ENCODE measurements at regions not wholly inside any gene's neighbourhood (a gene's known extent, or its start where the extent isn't known, plus 50 kb on each side); places are given as distances from the start of the nearest gene placed in this dataset.

DNA sequence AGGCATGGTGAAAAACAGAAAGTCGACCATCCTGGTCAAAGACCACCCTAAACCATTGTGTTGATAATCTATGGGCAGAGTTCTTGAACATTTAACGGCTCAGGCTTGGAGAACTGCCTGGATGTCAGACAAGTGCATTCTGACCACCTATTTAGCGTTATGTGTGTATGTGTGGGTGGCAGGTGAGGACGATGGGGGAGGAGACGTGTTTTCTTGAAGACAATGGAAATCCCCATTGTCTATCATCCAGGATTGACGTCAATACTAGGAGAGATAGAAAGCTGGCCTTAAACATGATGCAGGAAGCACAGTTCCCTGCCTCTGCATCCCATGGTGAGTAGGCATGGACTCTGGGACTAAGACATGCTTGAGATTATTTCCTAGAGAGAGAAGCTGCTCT, 157.4 kb upstream of the MAF start:
- H3K4me1 ChIP-seq (ENCODE audit: control insufficient read depth, insufficient read depth, low read length): no peaks in the 10 kb centered on the region
- TF ChIP-seq TCF7L2 (IDR thresholded peaks at IDR 0.05; ENCODE audit: low read depth, low read length): no peak
- TF ChIP-seq, protein P1, sequence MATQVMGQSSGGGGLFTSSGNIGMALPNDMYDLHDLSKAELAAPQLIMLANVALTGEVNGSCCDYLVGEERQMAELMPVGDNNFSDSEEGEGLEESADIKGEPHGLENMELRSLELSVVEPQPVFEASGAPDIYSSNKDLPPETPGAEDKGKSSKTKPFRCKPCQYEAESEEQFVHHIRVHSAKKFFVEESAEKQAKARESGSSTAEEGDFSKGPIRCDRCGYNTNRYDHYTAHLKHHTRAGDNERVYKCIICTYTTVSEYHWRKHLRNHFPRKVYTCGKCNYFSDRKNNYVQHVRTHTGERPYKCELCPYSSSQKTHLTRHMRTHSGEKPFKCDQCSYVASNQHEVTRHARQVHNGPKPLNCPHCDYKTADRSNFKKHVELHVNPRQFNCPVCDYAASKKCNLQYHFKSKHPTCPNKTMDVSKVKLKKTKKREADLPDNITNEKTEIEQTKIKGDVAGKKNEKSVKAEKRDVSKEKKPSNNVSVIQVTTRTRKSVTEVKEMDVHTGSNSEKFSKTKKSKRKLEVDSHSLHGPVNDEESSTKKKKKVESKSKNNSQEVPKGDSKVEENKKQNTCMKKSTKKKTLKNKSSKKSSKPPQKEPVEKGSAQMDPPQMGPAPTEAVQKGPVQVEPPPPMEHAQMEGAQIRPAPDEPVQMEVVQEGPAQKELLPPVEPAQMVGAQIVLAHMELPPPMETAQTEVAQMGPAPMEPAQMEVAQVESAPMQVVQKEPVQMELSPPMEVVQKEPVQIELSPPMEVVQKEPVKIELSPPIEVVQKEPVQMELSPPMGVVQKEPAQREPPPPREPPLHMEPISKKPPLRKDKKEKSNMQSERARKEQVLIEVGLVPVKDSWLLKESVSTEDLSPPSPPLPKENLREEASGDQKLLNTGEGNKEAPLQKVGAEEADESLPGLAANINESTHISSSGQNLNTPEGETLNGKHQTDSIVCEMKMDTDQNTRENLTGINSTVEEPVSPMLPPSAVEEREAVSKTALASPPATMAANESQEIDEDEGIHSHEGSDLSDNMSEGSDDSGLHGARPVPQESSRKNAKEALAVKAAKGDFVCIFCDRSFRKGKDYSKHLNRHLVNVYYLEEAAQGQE (IDR thresholded peaks at IDR 0.05; ENCODE audit: insufficient read depth in 1 of 2, low read depth in 2 of 2, low read length in 1 of 2): no peak
- no peak for TF ChIP-seq SIN3A (IDR thresholded peaks at IDR 0.05; ENCODE audit: borderline replicate concordance, insufficient read depth, low read depth, low read length)
- TF ChIP-seq, protein P2, sequence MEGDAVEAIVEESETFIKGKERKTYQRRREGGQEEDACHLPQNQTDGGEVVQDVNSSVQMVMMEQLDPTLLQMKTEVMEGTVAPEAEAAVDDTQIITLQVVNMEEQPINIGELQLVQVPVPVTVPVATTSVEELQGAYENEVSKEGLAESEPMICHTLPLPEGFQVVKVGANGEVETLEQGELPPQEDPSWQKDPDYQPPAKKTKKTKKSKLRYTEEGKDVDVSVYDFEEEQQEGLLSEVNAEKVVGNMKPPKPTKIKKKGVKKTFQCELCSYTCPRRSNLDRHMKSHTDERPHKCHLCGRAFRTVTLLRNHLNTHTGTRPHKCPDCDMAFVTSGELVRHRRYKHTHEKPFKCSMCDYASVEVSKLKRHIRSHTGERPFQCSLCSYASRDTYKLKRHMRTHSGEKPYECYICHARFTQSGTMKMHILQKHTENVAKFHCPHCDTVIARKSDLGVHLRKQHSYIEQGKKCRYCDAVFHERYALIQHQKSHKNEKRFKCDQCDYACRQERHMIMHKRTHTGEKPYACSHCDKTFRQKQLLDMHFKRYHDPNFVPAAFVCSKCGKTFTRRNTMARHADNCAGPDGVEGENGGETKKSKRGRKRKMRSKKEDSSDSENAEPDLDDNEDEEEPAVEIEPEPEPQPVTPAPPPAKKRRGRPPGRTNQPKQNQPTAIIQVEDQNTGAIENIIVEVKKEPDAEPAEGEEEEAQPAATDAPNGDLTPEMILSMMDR (IDR thresholded peaks at IDR 0.05): no peak
- no peak for TF ChIP-seq POLR2AphosphoS5 (IDR thresholded peaks at IDR 0.05; ENCODE audit: low read depth, low read length)
- H3K27me3 ChIP-seq (ENCODE audit: control insufficient read depth, insufficient read depth, low read length): no peaks in the 10 kb centered on the region
- POLR2A ChIA-PET: no interaction called here
- ATAC-seq: no peak
- no TSS peak for BruUV-seq (replicated peaks)
- DNase-seq (ENCODE audit: low read depth, low spot score): no peak
- no peaks in the 10 kb centered on the region for H3K9me3 ChIP-seq (ENCODE audit: control insufficient read depth, insufficient read depth, low read depth, low read length)
- H3K27ac ChIP-seq (ENCODE audit: low read length): no peak overlapping the region
- H3K36me3 ChIP-seq (ENCODE audit: control insufficient read depth, insufficient read depth, low read length): no peaks in the 10 kb centered on the region
- H3K4me3 ChIP-seq (ENCODE audit: low read depth in 2 of 2, low read length in 2 of 2): no peak overlapping the region
- intact Hi-C loops (cut with micrococcal nuclease; ENCODE audit: unreplicated experiment) (no loop called here), in situ Hi-C loops (cut with HindIII; ENCODE audit: low pct_unique_long_range_greater_than_20kb, low sequenced_read_pairs) (no loop called here)
- CTCF ChIA-PET: no interaction called here

DNA sequence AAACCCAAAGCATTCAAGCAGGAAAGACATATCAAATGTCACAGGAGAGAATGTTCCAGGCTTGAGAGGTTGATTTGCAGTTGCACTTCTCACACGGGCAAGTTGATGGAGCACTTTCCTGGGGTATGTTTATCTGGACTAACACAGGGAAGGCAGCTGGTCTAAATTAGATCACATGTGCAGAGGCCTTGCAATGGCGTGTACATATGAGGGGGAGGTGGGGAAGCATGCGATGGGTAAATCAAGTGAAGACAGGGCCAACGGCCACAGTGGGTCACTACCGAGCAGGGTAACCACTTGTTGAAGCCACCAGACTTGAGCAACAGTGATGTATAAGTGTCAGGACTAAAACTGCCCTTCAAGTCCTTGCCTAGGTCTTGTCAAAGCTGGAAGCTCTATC, 156.6 kb upstream of the MAF start:
- H3K36me3 ChIP-seq (ENCODE audit: control insufficient read depth, insufficient read depth, low read length): no peaks in the 10 kb centered on the region
- H3K27ac ChIP-seq (ENCODE audit: low read length): no peak overlapping the region
- TF ChIP-seq SIN3A (IDR thresholded peaks at IDR 0.05; ENCODE audit: borderline replicate concordance, insufficient read depth, low read depth, low read length) (no peak), TCF7L2 (IDR thresholded peaks at IDR 0.05; ENCODE audit: low read depth, low read length) (no peak), POLR2AphosphoS5 (IDR thresholded peaks at IDR 0.05; ENCODE audit: low read depth, low read length) (no peak)
- TF ChIP-seq, protein P2 (IDR thresholded peaks at IDR 0.05): no peak
- TF ChIP-seq, protein P1 (IDR thresholded peaks at IDR 0.05; ENCODE audit: insufficient read depth in 1 of 2, low read depth in 2 of 2, low read length in 1 of 2): no peak
- ChIA-PET POLR2A (no interaction called here), CTCF (no interaction called here)
- no peak for ATAC-seq
- H3K4me1 ChIP-seq (ENCODE audit: control insufficient read depth, insufficient read depth, low read length): no peaks in the 10 kb centered on the region
- DNase-seq (ENCODE audit: low read depth, low spot score): no peak
- no peaks in the 10 kb centered on the region for H3K27me3 ChIP-seq (ENCODE audit: control insufficient read depth, insufficient read depth, low read length)
- H3K4me3 ChIP-seq (ENCODE audit: low read depth in 2 of 2, low read length in 2 of 2): no peak overlapping the region
- no peaks in the 10 kb centered on the region for H3K9me3 ChIP-seq (ENCODE audit: control insufficient read depth, insufficient read depth, low read depth, low read length)
- intact Hi-C loops (cut with micrococcal nuclease; ENCODE audit: unreplicated experiment): no loop called here
- in situ Hi-C loops (cut with HindIII; ENCODE audit: low pct_unique_long_range_greater_than_20kb, low sequenced_read_pairs): no loop called here
- BruUV-seq (replicated peaks): no TSS peak
